ENCODE measurements at regions not wholly inside any gene's neighbourhood (a gene's known extent, or its start where the extent isn't known, plus 50 kb on each side); places are given as distances from the start of the nearest gene placed in this dataset.
"Not testable (repeated sequence)": the region's sequence is repeated elsewhere in the genome, so short reads cannot be mapped to it uniquely, and the experiment has no call there.

DNA sequence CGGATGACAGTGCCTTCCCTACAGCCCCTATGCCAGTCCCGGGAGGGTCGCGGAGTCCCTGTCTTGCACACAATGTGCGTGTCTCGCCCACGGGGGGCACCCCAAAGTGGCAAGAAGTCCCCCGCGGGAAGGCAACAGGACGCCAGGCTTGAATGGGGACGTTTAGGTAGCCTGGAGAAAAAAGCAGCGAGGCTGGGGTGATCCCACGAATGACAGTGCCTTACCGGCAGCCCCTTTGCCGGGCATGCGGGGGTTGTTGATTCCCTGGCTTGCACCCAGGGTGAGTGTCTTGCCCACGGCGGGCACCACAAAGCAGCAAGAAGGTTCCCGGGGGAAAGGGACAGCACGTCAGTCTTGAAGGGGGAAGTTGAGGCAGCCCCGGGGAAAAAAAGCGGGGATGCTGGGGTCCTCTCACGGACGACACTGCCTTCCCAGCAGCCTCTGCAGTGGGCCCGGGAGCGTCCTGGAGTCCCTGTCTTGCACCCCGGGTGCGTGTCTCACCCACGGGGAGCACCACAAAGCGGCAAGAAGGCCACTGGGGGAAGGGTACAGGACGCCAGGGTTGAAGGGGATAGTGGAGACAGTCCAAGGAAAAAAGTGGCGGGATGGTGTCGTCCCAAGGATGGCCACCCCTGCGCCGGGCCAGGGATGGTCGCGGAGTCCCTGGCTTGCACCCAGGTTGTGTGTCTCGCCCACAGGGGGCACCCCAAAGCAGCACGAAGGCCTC lies 156.8 kb upstream of the ALG10B start:
- DNase-seq = no peak

DNA sequence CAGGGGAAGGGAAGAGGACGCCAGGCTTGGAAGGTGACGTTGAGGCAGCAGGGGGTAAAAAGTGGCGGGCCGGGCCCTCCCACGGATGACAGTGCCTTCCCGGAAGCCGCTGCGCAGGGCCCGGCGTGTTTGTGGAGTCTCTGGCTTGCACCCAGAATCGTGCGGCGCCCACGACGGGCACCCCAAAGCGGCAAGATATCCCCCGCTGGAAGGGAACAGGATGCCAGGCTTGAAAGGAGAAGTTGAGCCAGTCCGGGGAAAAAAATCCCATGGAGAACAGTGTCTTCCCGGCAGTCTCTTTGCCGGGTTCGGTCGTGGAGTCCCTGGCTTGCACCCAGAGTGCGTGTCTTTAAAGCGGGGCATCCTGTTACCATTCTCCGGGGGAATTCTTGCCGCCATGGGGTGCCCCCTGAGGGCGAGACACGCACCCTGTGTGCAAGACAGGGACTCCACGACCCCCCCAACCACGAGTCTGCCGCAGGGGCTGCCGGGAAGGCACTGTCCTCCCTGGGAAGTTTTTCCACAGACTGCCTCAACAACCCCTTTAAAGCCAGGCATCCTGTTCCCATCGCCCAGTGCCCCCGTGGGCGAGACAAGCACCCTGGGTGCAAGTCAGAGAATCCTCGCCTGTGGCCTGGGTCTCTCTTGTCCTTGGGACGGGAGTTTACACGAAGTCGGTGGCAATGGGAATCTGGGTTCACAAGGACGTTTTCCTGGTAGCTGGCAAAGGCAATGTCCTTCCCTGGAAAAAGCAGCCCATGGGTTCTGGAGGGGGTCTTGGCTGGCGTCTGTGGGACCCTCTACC lies 156.1 kb upstream of the ALG10B start:
- no peak for DNase-seq

DNA sequence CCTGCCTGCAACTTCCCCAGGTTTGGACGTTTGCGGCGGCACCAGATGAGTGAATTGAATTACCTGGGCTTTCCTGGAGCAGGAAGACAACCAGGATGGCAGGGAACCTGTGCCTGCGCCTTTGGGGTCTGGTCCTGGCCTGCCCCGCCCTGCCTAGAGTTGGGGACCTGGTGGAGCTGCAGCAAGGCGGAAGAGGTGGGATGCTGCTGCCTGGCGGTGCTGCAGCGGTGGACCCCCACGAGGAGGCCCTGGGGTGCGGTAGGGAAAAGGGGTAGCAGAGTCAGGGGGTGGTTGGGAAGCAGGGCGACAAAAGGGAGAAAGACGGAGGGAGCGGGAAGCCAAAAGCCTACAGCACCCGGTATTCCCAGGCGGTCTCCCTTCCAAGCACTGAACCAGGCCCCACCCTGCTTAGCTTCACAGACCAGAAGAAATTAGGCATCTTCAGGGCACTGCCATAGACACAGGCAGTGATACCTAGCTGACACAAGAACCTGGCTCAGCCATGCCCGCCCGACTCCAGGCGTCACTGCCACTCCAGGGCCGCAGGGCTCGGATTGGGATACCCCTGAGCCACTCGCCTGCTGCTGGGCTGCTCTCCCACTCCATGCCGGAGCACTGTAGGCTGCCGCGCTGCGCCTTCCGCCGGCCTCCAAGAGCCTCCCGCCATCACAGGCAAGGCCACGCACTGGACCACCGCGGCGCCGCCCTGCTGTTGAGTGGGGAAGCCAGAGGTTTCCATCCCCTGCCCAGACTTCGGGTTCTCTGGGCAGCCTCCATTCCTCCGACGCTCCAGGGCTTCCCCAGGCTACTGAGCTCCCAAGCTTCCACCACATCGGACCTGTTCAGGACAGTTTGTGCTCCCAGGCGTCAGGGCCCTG lies 155.2 kb upstream of the ALG10B start:
- no peak for DNase-seq

DNA sequence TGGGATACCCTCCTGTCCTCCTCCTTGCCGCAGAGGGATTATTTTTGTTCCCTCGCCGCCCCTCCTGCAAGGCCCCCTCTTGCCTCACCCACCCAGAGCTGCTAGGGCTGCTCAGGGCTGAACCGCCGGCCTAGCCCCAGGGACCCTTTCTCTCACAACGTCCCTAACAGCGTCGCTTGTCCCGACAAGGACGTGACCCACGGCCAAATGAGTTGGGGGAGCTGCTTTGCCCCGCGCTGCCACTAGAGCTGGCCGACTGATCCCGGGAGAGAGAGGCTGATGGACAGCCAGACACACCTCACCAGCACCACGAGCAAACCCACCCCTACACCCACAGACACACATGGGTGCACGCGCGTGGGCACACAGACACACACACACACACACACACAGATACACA lies 154.6 kb upstream of the ALG10B start:
- DNase-seq = no peak

DNA sequence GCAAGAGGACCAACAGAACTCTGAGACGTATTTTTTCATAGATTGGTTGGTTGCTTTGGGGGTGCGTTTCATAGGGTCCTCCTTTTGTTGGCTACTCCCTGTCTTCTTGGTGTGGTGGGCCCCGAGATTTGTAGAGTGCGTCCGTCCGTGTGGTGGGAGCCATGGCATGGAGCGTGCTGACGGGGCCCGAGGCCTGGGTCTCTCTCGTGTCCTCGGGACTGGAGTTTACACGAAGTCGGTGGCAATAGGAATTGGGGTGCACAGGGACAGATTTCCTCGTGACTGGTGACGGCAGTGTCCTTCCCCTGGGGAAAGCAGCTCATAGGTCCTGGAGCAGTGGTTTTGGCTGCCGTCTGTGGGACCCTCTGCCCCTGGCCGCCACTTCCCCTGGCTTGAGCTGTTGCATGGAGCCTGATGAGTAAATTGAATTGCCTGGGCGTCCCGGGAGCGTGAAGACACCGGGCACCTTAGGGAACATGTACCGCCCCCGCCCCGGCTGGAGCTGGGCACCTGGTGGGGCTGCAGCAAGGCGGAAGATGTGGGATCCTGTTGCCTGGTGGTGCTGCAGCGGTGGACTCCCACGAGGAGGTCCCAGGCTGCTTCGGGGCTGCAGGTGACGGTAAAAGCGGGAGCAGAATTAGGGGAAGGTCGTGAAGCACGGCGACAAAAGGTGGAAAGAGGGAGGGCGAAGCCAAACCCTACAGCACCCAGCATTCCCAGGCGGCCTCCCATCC lies 153.7 kb upstream of the ALG10B start:
- DNase-seq = no peak

DNA sequence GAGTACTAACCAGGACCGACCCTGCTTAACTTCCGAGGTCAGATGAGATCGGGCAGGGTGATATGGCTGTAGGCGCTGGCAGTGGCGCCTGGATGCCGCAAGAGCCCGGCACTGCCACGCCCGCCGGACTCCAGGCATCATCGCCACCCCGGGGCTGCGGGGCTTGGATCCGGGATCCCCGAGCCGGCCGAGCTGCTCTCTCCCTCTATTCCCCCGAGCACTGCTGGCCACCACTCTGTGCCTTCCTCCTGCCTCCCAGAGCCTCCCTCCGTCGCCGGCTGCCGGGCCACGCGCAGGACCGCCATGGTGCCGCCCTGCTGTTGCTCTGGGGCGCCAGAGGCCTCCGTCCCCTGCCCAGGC lies 153.2 kb upstream of the ALG10B start:
- no peak for DNase-seq

DNA sequence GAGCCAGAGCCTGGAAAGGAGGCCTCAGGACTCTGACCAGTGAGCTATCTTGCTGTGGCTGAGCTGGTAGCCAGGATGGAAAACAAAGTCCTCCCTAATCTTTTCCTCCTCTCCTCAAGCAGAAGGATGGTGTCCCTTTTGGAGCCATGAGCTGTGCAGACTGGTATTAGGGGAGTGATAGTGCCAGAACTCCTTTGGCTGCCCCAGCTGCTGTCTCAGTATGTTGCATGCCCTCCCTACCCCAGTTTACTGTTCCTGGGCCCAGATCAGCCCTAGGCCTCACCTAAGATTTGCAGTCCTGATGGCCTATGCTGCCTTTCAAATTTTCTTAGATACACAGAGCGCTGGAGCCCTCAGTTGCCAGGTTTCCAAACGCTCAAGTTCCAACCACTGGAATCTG lies 150.3 kb upstream of the ALG10B start:
- no peak for DNase-seq

DNA sequence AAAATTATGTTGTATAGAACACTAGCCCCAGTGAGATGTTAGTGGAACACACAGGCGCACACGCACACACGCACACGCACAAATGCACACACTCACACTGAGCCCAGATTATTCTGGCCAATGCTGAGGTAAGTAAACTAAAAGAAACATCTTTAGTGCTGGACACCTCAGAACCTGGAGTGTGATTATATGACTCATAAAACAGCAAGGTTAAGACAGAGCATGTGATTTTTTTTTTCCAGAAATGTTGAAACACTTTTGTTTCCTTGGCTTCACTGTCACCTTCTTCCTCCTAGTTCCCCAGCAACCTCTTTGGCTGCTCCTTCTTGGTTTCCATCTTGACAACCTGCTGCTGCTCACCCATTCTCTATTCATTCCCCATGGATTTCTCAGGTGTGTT lies 141.0 kb upstream of the ALG10B start:
- no peak for DNase-seq

DNA sequence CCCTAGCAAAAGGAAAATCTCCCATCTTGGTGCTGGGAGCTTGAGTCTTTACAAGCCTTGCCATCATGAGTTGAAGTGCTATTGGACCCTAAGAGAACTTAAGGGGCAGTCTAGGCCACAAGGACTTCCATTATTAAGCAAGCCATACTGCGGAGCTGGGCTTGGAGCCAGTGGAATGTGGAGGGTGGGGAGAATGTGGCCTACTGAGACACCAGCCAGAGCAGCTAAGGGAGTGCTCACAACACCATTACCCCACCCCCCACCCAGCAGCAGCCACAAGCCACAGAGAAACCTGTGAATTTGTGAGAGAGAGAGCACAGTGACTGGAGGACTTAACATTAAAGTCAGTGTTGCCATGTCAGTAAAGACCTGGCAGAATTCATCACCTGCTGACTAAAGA lies 133.0 kb upstream of the ALG10B start:
- DNase-seq = not testable (repeated sequence)

DNA sequence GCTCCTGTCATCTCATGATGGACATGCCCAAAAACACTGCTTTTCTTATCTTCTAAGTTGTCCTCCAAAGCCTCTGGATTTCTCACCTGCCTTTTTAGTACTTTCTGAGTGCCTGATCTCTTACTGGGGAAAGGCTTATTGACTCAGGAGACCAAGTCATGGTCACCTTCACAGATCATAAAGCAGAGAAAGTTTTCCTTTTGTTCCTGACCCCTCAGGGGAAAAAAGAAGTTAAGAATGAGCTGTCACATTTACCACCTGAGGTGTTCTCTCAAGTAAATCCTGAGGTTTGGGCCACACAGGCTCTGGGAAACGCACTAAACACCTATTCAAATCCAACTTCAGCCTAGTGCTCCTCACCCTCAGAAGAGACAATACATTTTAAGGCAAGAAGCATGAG lies 119.3 kb upstream of the ALG10B start:
- DNase-seq = not testable (repeated sequence)

DNA sequence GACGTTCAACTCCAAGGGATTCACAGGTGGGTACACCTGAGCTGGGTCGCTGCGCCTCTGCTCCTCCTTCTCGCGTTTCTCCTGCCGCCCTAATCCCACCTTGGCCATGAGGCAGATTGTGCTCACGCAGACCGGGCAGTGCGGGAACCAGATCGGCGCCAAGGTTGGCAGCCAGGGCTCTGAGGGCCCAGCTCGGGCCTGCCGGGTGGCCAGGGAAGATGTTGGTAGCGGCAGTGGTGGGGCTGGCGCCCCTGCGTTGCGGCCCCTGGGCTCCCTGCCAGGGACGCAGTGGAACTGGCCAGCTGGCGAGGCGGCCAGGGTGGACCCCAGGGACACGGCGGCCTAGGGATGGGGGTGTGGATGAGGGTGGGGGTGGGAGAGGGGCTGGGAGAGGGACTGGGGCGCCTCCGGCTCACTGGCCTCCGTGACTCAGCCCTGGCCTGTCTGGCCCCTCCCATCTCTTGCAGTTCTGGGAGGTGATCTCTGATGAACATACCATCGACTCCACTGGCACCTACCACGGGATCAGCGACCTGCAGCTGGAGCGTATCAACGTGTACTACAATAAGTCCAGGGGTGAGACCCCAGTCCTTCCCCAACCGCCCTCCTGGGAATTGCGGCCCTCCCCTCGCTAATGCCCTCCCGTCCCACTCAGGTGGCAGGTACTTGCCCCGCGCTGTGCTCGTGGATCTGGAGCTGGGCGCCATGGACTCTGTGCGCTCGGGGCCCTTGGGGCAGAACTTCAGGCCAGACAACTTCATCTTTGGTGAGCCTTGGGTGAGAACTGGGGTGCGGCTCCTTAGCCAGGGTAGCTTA lies 114.9 kb upstream of the ALG10B start:
- DNase-seq = no peak

DNA sequence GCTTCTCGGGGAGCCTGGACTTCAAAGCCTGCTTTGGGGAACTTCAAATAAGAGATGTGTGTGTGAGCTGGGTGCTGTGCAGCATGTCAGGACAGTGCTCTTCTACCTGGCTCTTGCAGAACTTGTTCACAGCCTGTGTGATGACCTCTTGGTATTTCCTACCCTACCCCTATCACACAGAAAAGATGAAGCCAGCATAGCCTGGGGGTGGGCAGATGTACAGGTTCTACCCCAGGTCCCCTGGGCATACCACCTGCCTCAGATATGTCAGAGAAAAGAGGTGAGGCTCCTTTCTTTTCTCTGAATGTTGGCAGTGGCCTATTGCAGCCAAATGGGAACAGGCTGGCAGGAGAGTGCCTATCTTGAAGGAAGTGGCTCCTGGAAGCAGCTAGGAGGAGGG lies 111.7 kb upstream of the ALG10B start:
- no peak for DNase-seq

DNA sequence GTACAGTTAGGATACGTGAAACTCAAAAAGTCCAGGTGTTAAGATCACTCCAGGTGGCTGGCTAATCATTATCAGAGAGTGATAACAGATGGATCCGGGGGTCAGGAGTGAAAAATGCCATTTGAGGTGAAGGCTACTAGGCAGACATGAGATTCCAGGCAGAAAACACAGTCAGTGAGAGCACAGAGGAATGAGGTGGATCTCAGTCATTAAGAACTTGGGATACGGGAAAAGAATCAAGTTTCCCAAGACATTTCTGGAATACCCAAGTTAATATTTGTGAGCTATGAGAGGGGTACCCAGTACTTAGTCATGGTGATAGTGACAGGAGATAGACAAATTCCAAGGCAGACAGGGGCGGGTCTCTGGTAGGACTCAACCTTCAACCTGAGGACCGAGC lies 94.6 kb upstream of the ALG10B start:
- no peak for DNase-seq

DNA sequence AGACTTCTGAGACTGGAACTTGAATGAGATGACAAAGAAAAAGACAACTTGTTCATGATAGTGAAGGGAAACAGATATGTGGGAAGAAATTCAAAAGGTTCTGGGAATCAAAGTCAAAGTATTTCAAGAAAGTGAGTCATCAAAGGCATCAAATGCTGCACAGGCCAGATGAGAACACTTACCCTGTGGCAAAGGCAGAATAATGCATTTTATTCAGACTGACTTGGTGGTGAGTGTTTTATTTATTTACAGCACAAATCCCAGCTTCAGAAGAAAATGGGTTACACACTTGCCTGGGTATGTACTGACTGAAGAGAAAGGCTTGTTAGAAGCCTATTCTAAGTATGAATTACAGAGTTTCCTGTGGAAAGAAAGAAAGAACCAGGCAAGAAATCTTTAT lies 78.2 kb upstream of the ALG10B start:
- not testable (repeated sequence) for DNase-seq

DNA sequence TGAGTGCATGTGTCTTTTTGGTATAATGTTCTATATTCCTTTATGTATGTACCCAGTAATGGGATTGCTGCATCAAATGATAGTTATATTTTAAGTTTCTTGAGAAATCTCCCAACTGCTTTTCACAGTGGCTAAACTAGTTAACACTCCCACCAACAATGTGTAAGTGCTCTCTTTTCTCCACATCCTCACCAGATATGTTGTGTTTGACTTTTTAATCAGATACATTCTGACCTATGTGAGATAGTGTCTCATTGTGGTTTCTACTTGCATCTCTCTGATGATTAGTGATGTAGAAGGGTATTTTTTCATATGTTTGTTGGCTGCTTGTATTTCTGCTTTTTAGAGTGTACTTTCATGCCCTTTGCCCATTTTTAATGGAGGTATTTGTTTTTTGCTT lies 62.8 kb upstream of the ALG10B start:
- DNase-seq = no peak

DNA sequence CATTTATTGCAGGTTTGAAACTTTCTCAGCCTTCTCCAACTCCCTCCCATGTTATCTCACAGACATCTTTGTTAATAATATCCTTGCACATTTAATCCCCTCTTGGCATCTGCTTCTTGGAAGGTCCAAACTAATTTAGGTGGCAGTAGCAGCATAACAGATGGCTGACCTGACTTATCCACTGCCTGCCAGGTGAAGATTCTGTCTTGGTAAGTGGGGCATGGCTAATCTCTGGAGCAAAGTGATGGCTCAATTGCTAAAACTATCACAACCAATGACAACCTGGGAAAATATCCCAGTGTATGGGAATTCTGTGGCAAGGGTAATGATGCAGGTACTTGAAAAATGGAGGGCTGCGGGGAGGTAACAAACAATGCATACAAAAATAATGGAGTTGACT lies 58.2 kb upstream of the ALG10B start:
- no peak for DNase-seq

Data from AML-193 (cell line).